ENCODE measurements at regions not wholly inside any gene's neighbourhood (a gene's known extent, or its start where the extent isn't known, plus 50 kb on each side); places are given as distances from the start of the nearest gene placed in this dataset.

DNA sequence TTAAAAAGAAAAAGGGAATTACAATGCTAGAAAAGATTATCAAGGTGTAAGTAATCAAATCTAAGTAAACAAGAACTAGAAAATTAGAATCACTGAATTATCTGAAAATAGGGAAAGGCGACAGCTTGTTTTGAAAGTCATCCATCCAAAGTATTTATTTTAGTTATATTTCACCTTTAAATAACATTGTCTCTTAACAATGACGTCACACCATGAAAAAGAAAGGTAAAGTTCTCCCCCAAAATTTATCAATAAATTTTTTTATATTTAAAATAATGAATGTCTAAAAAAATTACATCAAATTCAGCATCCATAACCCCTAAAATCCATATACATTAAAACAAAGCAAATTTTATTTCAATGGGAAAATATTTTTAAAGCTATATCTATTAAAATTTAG lies 223.2 kb downstream of the RERGL start:
- intact Hi-C loops (cut with micrococcal nuclease), result no loop called here
- Histone ChIP-seq H3K9me3 (replicated peaks; ENCODE audit: control insufficient read depth, insufficient read depth, low read depth, low read length) (no peaks in the 10 kb centered on the region), H3K9me1 (ENCODE audit: control insufficient read depth, insufficient read depth, low read length) (no peaks in the 10 kb centered on the region), H4K20me1 (replicated peaks; ENCODE audit: control insufficient read depth, insufficient read depth, low read length) (no peaks in the 10 kb centered on the region), H3K36me3 (ENCODE audit: control insufficient read depth, insufficient read depth, low read length) (no peaks in the 10 kb centered on the region), H3K9ac (ENCODE audit: insufficient read depth in 1 of 2, low read depth in 2 of 2, low read length in 2 of 2) (no peak overlapping the region), H3K79me2 (ENCODE audit: control insufficient read depth, insufficient read depth, low read length) (no peaks in the 10 kb centered on the region), H3K4me2 (ENCODE audit: insufficient read depth, low read length) (no peak overlapping the region), H3K27ac (ENCODE audit: extremely low read depth, low read depth, low read length) (no peak overlapping the region), H3K27me3 (ENCODE audit: control insufficient read depth in 2 of 2, insufficient read depth in 2 of 2, low read length in 2 of 2) (no peaks in the 10 kb centered on the region), H3K4me1 (replicated peaks in 1 of 2; ENCODE audit: control insufficient read depth in 2 of 2, insufficient read depth in 2 of 2, low read length in 2 of 2) (no peaks in the 10 kb centered on the region), H3K4me3 (no peak overlapping the region), H2AFZ (ENCODE audit: low read depth, low read length) (no peak overlapping the region)
- POLR2A ChIA-PET, result no interaction called here
- no peak for TF ChIP-seq ZNF175 (CRISPR knock-in tag; IDR thresholded peaks at IDR 0.05; ENCODE audit: low read depth)
- TF ChIP-seq ZNF224 (CRISPR knock-in tag; IDR thresholded peaks at IDR 0.05), result no peak
- no peak for TF ChIP-seq BRD9 (IDR thresholded peaks at IDR 0.05; ENCODE audit: low read depth, partially characterized antibody)
- TF ChIP-seq, protein P1, sequence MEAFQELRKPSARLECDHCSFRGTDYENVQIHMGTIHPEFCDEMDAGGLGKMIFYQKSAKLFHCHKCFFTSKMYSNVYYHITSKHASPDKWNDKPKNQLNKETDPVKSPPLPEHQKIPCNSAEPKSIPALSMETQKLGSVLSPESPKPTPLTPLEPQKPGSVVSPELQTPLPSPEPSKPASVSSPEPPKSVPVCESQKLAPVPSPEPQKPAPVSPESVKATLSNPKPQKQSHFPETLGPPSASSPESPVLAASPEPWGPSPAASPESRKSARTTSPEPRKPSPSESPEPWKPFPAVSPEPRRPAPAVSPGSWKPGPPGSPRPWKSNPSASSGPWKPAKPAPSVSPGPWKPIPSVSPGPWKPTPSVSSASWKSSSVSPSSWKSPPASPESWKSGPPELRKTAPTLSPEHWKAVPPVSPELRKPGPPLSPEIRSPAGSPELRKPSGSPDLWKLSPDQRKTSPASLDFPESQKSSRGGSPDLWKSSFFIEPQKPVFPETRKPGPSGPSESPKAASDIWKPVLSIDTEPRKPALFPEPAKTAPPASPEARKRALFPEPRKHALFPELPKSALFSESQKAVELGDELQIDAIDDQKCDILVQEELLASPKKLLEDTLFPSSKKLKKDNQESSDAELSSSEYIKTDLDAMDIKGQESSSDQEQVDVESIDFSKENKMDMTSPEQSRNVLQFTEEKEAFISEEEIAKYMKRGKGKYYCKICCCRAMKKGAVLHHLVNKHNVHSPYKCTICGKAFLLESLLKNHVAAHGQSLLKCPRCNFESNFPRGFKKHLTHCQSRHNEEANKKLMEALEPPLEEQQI (IDR thresholded peaks at IDR 0.05), result no peak
- no peak for TF ChIP-seq ILF3 (IDR thresholded peaks at IDR 0.05; ENCODE audit: borderline replicate concordance)
- no peak for TF ChIP-seq ETV6 (IDR thresholded peaks at IDR 0.05; ENCODE audit: borderline replicate concordance in 1 of 2, low read depth in 2 of 2, low read length in 1 of 2)
- TF ChIP-seq ETV6 (CRISPR knock-in tag; IDR thresholded peaks at IDR 0.05; ENCODE audit: borderline replicate concordance), result no peak
- TF ChIP-seq XRCC4 (IDR thresholded peaks at IDR 0.05; ENCODE audit: extremely low read depth, insufficient read depth, insufficient read length), result no peak
- TF ChIP-seq TAF1 (IDR thresholded peaks at IDR 0.05; ENCODE audit: control insufficient read depth, extremely low read depth, insufficient read depth, low read length, severe bottlenecking), result no peak
- no peak for TF ChIP-seq NR2F6 (CRISPR knock-in tag; IDR thresholded peaks at IDR 0.05)
- TF ChIP-seq, protein P2, sequence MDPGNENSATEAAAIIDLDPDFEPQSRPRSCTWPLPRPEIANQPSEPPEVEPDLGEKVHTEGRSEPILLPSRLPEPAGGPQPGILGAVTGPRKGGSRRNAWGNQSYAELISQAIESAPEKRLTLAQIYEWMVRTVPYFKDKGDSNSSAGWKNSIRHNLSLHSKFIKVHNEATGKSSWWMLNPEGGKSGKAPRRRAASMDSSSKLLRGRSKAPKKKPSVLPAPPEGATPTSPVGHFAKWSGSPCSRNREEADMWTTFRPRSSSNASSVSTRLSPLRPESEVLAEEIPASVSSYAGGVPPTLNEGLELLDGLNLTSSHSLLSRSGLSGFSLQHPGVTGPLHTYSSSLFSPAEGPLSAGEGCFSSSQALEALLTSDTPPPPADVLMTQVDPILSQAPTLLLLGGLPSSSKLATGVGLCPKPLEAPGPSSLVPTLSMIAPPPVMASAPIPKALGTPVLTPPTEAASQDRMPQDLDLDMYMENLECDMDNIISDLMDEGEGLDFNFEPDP (CRISPR knock-in tag; IDR thresholded peaks at IDR 0.05), result no peak
- TF ChIP-seq MTA3 (IDR thresholded peaks at IDR 0.05; ENCODE audit: borderline replicate concordance), result no peak
- no peak for TF ChIP-seq FOXA1 (IDR thresholded peaks at IDR 0.05; ENCODE audit: borderline replicate concordance)
- no peak for TF ChIP-seq TBL1XR1 (IDR thresholded peaks at IDR 0.05; ENCODE audit: low read length in 2 of 2)
- no peak for TF ChIP-seq SREBF1 (IDR thresholded peaks at IDR 0.05; ENCODE audit: borderline replicate concordance, low read depth, low read length)
- no peak for TF ChIP-seq KLF10 (CRISPR knock-in tag; IDR thresholded peaks at IDR 0.05)
- TF ChIP-seq NR1H2 (CRISPR knock-in tag; IDR thresholded peaks at IDR 0.05), result no peak
- no peak for FAIRE-seq
- WGBS (ENCODE audit: insufficient coverage, low coverage, missing lambda C conversion rate), result 0% methylated on average over 2 of the region's 2 CpGs
- BruUV-seq (replicated peaks), result no TSS peak
- CTCF ChIA-PET (ENCODE audit: low intra/inter-chr PET ratio), result no interaction called here
- in situ Hi-C loops (cut with MboI), result loop anchor here (10.0 kb wide), 1 partner anchor 92 kb away; no protein-coding TSS in a partner anchor
- ATAC-seq, result no peak
- DNase-seq (ENCODE audit: extremely low read depth in 1 of 4, low spot score in 3 of 4), result no peak
